GM21360 (cell line): ENCODE measurements at regions not wholly inside any gene's neighbourhood (a gene's known extent, or its start where the extent isn't known, plus 50 kb on each side); places are given as distances from the start of the nearest gene placed in this dataset.

Source experiments
- ATAC-seq: cut with Tn5 transposase; IDR thresholded peaks from one replicate; pipeline ENCODE4 v1.9.1; 2021; ENCODE audit warnings: mild to moderate bottlenecking, moderate library complexity; ENCODE audit not compliant: unreplicated experiment

GRCh38 chr12:65546528-65546927 is 268.0 kb downstream of the MSRB3 start:
- no peak for ATAC-seq

- ATAC-seq, result peak; percentile 99
Observed at GRCh38 chr12:65556676-65557437, 267.4 kb upstream of the HMGA2 start.

DNA sequence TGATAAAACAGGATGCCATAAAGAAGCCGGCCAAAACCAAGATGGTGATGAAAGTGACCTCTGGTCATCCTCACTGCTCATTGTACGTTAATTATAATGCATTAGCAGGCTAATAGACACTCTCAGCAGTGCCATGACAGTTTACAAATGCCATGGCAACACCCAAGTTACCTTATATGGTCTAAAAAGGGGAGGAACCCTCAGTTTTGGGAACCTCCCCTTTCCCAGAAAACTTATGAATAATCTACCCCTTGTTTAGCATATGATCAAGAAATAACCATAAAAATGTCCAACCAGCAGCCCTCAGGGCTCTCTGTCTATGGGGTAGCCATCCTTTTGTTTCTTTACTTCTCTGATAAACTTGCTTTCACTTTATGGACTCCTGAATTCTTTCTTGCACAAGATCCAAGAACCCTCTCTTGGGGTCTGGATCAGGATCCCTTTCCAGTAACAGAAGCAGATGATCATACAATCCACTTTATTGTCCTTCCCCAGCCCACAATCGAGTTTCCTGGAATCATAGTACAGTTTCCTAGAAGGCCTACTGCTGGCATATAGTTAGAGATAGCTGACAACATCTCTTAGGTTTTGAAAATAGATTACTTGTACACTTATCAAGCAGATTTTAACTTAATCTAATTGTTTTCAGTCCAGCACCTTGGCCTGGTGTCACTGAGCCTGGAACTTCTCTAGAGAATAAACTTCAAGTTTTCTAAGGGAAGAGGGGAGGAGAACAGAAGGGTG is 266.7 kb upstream of the HMGA2 start:
- no peak for ATAC-seq

GRCh38 chr12:65560286-65560685 is 264.0 kb upstream of the HMGA2 start:
- no peak for ATAC-seq

GRCh38 chr12:65561798-65562382 is 262.4 kb upstream of the HMGA2 start:
- no peak for ATAC-seq

DNA sequence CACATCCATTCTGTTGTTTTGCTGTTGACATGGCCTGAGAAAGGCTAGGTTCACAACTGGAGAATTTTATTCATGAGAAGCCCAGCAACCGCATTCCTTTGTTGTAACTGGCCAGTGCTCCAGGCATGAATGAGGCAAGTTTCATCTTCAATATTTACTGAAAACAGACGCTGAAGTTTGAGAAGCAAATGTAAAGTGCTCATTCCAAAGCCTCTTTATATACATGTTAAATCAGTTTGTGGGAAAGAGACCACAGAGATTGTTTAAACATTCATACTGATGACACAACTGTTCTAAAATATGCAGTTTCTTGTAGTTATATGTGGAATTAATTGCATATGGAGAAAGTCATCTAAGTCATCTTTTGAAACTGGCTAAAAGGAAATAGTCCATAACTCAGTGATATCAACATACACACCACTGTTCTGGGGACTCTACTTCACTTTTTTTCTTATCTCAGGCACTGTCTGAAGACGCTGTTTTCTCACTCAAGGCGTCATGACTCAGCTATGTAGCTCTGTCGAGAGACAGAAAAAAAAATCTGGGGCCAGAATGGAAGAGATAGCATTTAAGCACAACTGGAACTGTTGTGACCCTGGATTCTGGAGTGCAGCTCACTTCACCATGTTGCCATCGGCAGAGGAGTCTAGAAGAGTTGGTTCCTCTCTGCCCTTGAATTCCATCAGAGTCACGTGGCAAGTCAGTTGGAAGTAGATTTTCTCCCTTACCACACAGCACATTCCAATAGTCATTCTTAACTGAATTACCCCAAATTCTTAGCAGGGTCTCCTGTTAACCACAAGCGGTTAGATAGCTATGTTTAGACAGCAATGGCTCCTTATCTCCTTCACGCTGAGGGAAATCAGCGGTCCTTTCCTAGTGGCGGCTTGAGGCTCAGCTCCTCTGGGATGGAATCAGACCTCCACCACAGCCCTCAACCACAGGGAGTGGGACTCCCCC is 258.4 kb upstream of the HMGA2 start:
- ATAC-seq, result no peak

- no peak for ATAC-seq
Observed at GRCh38 chr12:65566751-65567150, 257.5 kb upstream of the HMGA2 start.

DNA sequence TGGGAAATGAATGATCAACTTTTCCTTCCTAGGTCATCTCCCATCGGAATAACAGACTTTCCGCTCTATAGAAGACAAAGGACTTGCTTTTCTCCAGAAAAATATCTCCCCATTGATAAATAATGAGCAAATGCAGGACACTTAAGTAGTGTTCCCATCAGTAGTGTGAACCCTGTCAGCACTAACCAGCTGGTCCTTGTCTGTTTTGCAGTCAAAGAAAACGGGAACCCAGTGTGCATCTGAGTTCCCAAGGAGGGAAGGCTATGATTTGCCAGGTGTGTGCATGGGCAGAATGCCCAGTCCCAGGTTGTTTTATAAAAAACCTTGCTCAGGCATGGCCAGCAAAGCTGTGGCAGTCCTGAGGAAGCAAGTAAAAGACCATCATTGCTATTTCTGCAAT is 256.5 kb upstream of the HMGA2 start:
- ATAC-seq, result no peak

DNA sequence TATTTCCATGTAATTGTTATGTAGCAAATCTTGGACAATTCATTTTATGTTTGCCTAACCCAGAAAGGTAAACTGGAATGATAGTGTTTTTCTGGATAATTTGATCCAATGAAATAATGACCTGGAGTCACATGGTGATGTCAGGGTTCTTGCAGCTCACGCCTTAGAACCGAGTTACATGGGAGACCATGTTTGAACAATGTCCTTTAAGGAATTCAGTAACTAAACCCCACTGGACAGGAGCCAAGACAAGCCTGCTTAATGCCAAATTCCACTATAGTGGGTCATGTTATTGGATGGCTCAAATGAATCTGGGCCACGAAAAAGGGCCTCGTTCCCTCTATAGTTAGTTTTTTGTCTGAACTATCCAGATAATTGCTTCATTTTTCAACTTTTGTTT is 255.8 kb upstream of the HMGA2 start:
- no peak for ATAC-seq

DNA sequence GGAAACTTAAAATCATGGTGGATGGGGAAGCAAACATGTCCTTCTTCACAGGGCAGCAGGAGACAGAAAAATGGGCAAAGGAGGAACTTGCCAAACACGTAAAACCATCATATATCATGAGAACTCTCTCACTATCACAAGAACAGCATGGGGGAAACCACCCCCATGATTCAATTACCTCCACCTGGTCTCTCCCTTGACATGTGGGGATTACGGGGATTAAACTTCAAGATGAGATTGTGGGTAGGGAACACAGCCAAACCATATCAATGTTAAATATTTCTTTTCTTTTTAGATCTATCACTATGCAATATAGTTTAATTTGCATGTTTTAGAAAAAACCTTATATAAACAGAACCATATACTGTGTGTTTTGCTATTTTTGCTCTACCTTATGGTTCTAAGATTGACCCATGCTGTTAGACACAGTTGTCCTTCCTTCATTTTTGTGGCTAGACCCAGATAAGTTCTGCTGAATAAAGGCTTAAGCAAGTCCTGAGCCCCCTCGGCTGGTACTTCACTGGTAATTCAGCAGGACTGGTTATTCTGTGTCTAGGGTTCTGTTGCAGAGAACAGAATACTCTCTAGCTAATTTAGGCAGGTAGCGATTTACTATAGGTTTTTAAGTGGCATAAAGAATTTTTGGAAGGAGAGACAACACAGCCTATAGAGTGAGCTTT is 253.7 kb upstream of the HMGA2 start:
- no peak for ATAC-seq

- ATAC-seq, result no peak
Observed at GRCh38 chr12:65574867-65575266, 249.4 kb upstream of the HMGA2 start.

DNA sequence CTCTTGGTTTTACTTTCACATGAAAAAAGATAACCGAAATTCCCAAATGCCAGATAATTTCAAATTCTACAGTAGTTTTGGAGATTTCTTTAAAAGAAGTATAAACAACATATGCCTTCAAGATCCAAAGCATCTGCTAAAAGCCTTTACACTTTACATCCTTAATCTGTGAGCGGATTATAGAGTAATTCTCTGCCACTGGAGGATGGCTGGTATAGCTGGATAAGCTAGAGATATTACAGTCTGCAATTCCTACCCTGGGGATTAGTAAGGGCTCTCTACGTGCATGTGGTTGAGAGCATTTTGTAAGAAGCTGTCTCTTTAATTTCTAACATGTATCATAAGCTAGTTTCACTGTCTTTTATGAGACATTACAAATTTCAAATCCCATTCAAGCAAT is 240.3 kb upstream of the HMGA2 start:
- ATAC-seq, result no peak

GRCh38 chr12:65585648-65586602 is 238.4 kb upstream of the HMGA2 start:
- no peak for ATAC-seq

DNA sequence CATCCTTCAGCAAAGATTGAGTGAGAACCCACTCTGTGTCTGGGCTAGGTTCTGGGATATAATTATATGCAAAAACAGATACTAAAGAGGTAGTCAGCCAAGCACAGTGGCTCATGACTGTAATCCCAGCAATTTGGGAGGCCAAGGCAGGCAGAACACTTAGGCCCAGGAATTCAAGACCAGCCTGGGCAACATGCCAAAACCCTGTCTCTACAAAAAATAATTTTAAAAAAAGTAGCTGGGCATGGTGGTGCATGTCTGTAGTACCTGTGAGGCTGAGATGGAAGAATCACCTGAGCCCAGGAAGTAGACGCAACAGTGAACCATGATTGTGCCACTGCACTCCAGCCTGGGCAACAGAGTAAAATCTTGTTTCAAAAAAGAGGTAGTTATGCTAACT is 237.5 kb upstream of the HMGA2 start:
- ATAC-seq, result no peak

DNA sequence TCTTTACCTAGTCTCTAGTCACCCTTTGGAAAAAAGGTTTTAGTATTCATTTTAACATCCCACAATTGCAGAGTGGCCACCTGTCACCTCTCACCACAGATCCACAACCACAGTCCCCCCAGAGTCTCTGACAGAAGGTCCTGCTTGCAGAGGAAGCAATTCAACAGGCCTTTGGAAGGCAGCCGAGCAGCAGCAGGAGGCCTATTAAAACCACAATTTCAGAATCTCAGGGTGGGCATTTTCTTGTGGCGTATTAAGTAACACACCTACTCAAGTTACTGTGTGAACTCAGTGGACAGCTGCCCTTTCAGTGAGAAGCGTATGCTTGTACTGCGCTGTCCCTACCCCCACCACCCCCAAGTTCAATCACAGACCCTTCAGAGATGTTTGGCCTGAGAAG is 234.0 kb upstream of the HMGA2 start:
- ATAC-seq, result no peak

DNA sequence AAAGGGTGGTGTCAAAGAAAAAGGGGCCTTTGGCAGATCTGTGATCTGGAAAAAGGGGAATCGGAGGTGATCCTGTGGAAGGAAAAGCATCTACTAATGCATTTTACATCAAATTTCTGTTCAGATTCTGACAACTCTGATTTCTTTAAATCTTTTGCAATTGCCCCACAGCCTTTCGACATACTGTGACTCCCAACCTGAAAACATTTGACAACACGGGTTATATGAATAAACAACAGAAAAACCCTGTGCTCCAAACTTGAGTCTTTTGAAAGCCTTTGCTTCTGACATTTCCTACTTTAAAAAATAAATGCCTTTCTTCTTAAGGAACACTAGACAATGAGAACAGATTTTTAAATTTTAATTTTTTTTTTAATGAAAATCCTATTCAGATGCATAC is 231.9 kb upstream of the HMGA2 start:
- no peak for ATAC-seq

DNA sequence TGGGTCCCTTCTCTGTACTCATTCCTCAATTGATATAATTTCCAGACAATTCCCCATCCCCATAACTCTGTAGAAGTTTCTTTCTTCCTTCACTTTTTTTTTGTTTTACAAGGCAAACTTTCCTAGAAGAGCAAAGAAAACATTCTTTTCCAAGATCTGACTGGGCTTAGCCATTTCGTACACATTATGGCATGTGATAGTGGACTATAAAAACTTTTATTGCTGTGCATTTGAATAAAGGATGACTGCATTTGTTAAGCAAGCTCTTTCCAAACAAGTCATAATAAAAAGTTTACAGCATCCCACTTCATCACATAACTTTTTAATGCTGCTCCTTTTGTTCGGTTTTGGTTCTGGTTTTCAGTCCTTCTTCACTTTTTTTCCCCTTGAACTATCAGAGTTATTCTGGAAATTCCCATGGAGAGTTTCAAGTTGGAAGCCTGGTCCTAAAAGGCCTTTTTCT is 231.0 kb upstream of the HMGA2 start:
- no peak for ATAC-seq

DNA sequence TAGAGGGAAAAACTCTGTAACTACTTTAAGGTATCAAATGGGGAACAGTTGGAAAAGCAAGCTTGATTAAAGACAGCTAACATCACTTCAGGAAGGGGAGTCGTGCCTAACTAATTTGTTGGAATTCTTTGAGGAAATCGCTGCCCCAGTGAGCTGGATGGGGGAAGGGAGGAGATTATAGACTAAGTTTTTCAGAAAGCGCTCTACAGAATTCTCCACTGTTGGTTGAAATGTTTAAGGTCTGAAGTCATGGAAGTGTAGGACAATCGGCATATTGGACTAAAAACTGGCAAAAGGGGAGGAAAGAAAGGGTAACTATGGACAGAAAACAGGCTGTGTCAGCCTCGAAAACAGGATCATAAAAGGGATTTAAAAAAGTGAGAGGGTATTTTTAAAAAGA is 229.9 kb upstream of the HMGA2 start:
- ATAC-seq, result no peak

DNA sequence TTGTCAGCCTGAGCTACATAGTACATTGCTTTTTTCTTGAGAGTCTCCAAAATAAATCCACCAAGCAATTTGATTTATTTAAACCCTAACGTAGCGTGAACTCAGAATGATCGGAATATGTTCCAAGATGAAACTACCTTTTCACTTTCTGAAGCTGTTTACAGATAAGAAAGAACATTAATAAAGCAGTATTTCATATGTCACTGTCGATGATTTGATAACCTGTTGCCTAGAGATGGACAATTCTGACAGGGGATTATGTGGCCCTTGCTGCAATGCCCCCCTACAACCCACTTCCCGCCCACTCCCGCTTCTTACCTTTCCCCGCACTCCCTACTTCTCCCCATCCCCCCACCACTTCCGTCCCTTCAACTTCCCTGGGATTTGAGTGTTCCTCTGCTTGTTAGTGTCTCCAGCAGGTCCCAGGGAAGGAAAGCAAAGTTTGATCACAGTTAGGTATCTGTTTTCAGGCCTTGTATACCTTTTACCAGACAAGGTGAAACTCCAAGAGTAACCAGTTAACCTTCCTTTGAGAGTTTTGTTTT is 229.2 kb upstream of the HMGA2 start:
- ATAC-seq, result no peak
